ENCODE measurements at regions not wholly inside any gene's neighbourhood (a gene's known extent, or its start where the extent isn't known, plus 50 kb on each side); places are given as distances from the start of the nearest gene placed in this dataset.
A peak's percentile ranks its signal among the peaks of the same experiment; 100 is the strongest.

GRCh38 chr12:19572920-19573558 lies 133.7 kb downstream of the AEBP2 start:
- Histone ChIP-seq H3K4me1 (ENCODE audit: control insufficient read depth, low read length) (no peaks in the 10 kb centered on the region), H3K9me2 (replicated peaks; ENCODE audit: control insufficient read depth, low read length) (no peaks in the 10 kb centered on the region), H3K27ac (ENCODE audit: low read depth, low read length) (no peak overlapping the region), H4K20me1 (ENCODE audit: control insufficient read depth, insufficient read depth, low read depth, low read length) (no peaks in the 10 kb centered on the region), H3F3A (ENCODE audit: control insufficient read depth, insufficient read depth) (no peaks in the 10 kb centered on the region), H3K36me3 (ENCODE audit: control insufficient read depth, low read length) (no peaks in the 10 kb centered on the region), H3K4me3 (ENCODE audit: low read length) (no peak overlapping the region), H3K27me3 (ENCODE audit: control insufficient read depth, low read length) (no peaks in the 10 kb centered on the region), H3K4me2 (ENCODE audit: low read length) (no peak overlapping the region), H3K79me2 (ENCODE audit: control insufficient read depth, low read length) (no peaks in the 10 kb centered on the region), H3K9me3 (ENCODE audit: control insufficient read depth, insufficient read depth, low read length) (no peaks in the 10 kb centered on the region)
- TF ChIP-seq EZH2phosphoT487 (IDR thresholded peaks at IDR 0.05; ENCODE audit: borderline replicate concordance, low read length) (no peak), CTCF (IDR thresholded peaks at IDR 0.05; ENCODE audit: low read depth, low read length, poor library complexity, severe bottlenecking) (peak; percentile 86)

GRCh38 chr12:19573866-19574265 lies 134.6 kb downstream of the AEBP2 start:
- Histone ChIP-seq H3K4me2 (ENCODE audit: low read length) (no peak overlapping the region), H3K4me1 (ENCODE audit: control insufficient read depth, low read length) (no peaks in the 10 kb centered on the region), H3K9me2 (replicated peaks; ENCODE audit: control insufficient read depth, low read length) (no peaks in the 10 kb centered on the region), H3K27me3 (ENCODE audit: control insufficient read depth, low read length) (no peaks in the 10 kb centered on the region), H3F3A (ENCODE audit: control insufficient read depth, insufficient read depth) (no peaks in the 10 kb centered on the region), H3K27ac (ENCODE audit: low read depth, low read length) (no peak overlapping the region), H3K79me2 (ENCODE audit: control insufficient read depth, low read length) (no peaks in the 10 kb centered on the region), H3K36me3 (ENCODE audit: control insufficient read depth, low read length) (no peaks in the 10 kb centered on the region), H3K4me3 (ENCODE audit: low read length) (no peak overlapping the region), H3K9me3 (ENCODE audit: control insufficient read depth, insufficient read depth, low read length) (no peaks in the 10 kb centered on the region), H4K20me1 (ENCODE audit: control insufficient read depth, insufficient read depth, low read depth, low read length) (no peaks in the 10 kb centered on the region)
- TF ChIP-seq CTCF (IDR thresholded peaks at IDR 0.05; ENCODE audit: low read depth, low read length, poor library complexity, severe bottlenecking) (no peak), EZH2phosphoT487 (IDR thresholded peaks at IDR 0.05; ENCODE audit: borderline replicate concordance, low read length) (no peak)

- no peak overlapping the region for H3K4me3 ChIP-seq (ENCODE audit: low read length)
- no peaks in the 10 kb centered on the region for H3K36me3 ChIP-seq (ENCODE audit: control insufficient read depth, low read length)
- no peak overlapping the region for H3K27ac ChIP-seq (ENCODE audit: low read depth, low read length)
- H3F3A ChIP-seq (ENCODE audit: control insufficient read depth, insufficient read depth) = no peaks in the 10 kb centered on the region
- H4K20me1 ChIP-seq (ENCODE audit: control insufficient read depth, insufficient read depth, low read depth, low read length) = no peaks in the 10 kb centered on the region
- no peak overlapping the region for H3K4me2 ChIP-seq (ENCODE audit: low read length)
- H3K4me1 ChIP-seq (ENCODE audit: control insufficient read depth, low read length) = no peaks in the 10 kb centered on the region
- no peaks in the 10 kb centered on the region for H3K27me3 ChIP-seq (ENCODE audit: control insufficient read depth, low read length)
- no peaks in the 10 kb centered on the region for H3K79me2 ChIP-seq (ENCODE audit: control insufficient read depth, low read length)
- no peak for TF ChIP-seq CTCF (IDR thresholded peaks at IDR 0.05; ENCODE audit: low read depth, low read length, poor library complexity, severe bottlenecking)
- TF ChIP-seq EZH2phosphoT487 (IDR thresholded peaks at IDR 0.05; ENCODE audit: borderline replicate concordance, low read length) = no peak
- H3K9me2 ChIP-seq (replicated peaks; ENCODE audit: control insufficient read depth, low read length) = no peaks in the 10 kb centered on the region
- no peaks in the 10 kb centered on the region for H3K9me3 ChIP-seq (ENCODE audit: control insufficient read depth, insufficient read depth, low read length)
Measured at GRCh38 chr12:19574601-19575000, 135.3 kb downstream of the AEBP2 start.
